ENCODE measurements at regions not wholly inside any gene's neighbourhood (a gene's known extent, or its start where the extent isn't known, plus 50 kb on each side); places are given as distances from the start of the nearest gene placed in this dataset.
"Not testable (repeated sequence)": the region's sequence is repeated elsewhere in the genome, so short reads cannot be mapped to it uniquely, and the experiment has no call there.

DNA sequence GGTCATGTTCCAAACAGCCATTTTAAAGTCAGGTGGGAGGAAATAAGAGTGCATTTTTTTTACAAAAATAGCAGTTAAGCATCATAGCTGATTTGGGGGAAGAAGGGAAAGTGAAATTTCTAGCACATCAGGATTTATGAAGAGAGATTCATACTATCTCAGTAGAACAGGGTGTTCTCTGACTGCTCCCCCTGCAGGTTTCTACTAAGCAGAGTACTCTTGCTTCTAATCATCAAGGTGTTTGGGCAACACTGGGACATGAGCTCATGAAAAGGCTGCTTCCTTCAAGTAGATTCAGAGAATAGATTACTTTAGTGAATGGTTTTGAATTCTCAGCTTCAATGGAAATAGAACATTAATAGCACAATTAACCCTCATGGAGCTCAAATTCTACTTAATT, 591.4 kb upstream of the PCDH10 start:
- DNase-seq: no peak

GRCh38 chr4:132564920-132565319, 584.2 kb upstream of the PCDH10 start:
- no peak for DNase-seq

GRCh38 chr4:132565542-132565941, 583.6 kb upstream of the PCDH10 start:
- no peak for DNase-seq

DNA sequence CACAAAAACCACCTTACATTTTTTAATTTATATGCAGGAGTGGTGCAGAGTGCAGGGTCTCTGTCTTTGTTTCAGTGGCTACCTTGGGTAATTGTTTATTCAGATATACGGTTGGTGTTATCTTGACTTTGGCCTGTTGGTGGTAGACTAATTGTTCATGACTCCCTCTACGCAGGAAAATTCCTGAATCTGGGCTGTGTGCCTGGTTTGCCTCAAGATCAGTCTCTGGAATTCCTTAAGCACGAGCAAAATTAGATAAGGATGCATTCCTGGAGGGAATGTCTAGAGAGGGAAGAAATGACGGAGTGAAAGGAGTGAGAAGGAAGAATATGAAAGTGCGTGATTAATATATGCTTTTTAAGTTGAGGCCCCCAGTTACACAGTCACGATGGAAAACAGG, 576.9 kb upstream of the PCDH10 start:
- no peak for DNase-seq

GRCh38 chr4:132587626-132588025, 561.5 kb upstream of the PCDH10 start:
- DNase-seq: no peak

DNA sequence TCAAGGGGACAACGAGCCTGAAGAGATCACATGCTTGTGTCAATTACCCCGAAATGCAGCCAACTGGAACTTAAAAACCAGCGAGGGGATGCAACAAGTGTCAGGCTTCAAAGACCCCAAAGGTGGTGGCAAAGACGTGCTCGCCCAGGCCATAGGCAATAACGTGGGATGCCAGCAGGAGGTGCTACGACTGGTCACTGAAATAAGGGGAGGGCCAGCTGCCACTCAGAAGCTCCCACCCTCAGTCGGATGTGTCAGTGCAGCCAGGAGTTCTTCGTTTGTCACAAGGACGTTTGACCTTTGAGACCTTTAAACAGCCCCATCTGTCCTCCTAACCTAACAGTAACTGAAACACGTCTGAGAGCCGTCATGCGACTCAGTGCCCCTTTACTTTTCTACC, 556.8 kb upstream of the PCDH10 start:
- no peak for DNase-seq

- no peak for DNase-seq
Observed at GRCh38 chr4:132592850-132593249, 556.2 kb upstream of the PCDH10 start.

DNA sequence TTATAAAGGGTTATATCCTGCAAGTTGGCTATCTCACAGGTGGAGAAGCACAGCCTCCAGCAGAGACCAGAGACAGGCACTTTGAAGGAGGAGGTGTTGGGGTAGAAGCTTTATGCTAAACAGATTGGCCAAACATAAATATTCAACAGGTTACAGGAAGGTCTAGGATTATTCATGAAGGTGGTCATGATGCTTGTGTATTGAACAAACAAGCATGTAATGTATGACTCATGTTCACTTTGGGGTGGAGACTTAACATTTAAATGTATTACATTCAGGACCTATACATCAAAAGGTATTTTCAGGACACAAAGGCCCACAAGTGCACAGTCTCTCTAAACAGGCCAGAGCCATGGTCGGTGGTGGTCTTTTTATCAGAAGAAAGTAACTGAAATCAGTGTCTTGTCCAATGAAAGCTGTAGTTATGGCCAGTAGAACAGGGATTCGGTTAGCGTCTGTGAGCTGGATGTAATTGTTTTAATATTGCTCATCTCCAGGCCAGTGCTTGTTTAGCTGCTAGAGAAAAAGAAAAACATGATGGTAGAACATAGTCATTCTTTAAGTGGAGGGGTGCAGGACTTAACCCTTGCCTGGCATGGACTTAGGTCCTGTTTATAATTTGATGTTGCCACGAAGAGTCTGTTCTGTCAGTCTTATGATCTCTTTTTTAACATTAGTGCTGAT, 555.2 kb upstream of the PCDH10 start:
- no peak for DNase-seq

DNA sequence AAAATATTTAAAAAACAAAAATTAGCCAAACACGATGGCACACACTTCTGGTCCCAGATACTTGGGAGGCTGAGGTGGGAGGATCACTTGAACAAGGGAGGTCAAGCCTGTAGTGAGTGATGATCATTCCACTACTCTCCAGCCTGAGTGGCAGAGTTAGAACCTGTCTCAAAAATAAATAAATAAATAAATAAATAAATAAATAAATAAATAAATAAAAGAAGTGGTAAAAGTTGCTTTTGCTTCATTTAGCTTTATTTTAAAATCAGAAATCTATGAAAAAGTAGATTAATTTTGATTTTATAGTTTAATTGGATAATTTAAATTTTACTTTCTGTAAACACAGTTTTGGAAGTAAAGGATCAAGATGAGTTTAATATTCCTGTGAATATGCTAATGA, 552.9 kb upstream of the PCDH10 start:
- DNase-seq: no peak

GRCh38 chr4:132605551-132605950, 543.5 kb upstream of the PCDH10 start:
- DNase-seq: no peak

DNA sequence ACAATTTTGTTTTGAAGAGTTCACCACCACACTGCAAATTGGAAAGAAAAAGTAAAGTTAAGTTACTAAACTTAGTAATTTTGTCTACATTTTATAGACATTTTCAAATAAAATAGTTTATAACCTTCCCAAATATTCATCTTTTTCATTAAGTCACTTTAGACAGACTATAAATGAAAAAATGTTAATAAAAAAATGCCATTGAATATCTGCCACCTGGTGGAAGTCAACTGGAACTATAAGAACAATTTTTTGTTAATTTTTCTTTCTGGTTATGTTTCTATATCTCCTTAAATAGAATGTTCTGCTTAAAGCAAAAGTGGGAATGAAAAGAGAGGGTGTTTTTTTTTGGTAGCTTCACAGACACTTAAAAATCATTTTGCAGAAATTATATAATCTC, 534.4 kb upstream of the PCDH10 start:
- no peak for DNase-seq

GRCh38 chr4:132619968-132620367, 529.1 kb upstream of the PCDH10 start:
- no peak for DNase-seq

DNA sequence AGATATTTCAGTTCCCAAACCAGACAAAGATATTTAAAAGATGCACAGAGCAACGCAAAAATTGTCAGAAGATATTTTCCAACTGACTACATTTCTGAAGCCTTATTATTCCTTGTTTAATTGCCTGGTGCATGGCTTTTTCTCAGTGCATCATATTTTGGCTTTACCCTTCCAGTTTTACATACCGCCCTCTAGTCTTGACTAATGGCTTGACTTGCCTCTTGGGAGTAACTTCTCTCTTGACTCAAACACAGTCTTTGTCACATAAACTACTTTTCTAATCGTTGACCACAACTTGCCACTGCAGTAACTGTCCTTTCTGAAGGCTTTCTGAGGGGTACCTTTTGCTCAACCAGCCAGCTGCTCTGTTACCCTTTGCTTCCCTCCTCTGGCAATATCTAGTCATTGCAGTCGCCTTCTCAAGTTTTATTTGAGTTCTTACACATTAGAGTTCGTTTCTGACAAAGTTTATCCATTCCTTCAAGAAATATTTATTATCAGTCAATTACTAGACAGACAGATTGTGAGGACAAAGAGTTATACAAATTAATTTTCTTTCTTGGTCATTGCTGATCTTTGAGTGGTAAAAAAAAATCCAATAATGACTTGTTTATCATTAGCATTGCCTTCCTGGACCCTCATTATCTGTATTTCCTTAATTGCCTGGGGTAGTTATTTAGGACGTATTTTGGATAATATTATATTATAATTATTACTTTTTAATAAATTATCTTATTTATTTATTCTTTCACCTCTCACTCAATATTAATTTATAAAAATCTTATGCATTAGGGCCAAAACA, 506.9 kb upstream of the PCDH10 start:
- peak; percentile 2 to 14 for DNase-seq

DNA sequence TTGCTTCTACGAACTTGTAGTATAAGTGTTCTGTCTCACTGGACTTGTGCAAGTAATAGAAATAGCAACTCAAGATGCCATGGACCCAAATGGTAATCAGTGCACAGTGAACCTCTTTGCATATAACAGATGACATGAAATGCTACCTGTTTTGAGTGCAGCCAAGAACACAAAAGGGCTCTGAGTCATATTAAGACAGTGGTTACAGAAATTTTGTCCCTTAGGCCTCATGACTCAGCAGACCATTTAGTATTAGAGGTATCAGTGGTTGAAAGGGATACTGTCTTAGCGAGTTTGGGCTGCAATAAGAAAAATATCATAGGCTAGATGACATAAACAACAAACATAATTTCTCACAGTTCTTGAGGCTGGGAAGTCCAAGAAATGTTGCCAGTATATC, 502.9 kb upstream of the PCDH10 start:
- no peak for DNase-seq

- DNase-seq: no peak
Observed at GRCh38 chr4:132651196-132651595, 497.9 kb upstream of the PCDH10 start.

DNA sequence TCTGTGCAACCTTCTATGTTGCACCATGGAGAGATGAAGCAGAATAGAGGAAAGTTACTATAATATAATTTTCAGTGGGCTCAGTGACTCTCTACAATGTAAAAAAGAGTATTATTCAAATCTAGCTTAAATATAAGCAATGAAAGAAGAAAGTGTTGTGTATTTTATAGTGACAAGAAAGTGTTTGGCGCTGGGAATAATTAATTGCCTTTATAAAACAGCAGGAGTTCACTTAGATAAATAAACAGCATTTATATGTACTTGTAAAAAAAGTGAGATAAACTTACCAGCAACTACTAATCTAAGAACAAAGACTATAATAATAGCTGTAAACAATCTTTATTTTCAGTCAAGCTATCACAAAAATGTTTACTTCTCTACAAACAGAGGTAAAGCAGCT, 488.9 kb upstream of the PCDH10 start:
- DNase-seq: no peak

DNA sequence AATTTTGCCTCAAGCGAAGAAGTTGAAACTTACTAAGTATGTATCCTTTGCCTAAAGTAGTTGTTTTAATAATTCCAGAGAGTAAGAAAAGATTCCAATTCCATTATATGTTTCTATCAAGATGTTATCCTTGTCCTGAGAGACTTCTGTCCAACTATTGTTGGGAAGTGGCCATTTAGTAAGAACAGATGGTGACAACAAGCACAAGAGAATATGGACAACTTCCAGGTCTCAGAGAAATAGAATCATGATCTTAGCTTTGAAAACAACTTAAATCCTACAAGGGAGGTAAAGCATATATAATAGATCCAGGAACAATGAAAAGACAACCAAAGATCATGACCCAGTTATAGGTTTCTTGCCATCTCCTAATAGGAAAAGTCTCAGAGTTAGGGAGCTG, 486.6 kb upstream of the PCDH10 start:
- DNase-seq: no peak

- DNase-seq: no peak
Observed at GRCh38 chr4:132669786-132670185, 479.3 kb upstream of the PCDH10 start.

GRCh38 chr4:132670557-132670956, 478.5 kb upstream of the PCDH10 start:
- DNase-seq: no peak

- no peak for DNase-seq
Observed at GRCh38 chr4:132683957-132684356, 465.1 kb upstream of the PCDH10 start.

DNA sequence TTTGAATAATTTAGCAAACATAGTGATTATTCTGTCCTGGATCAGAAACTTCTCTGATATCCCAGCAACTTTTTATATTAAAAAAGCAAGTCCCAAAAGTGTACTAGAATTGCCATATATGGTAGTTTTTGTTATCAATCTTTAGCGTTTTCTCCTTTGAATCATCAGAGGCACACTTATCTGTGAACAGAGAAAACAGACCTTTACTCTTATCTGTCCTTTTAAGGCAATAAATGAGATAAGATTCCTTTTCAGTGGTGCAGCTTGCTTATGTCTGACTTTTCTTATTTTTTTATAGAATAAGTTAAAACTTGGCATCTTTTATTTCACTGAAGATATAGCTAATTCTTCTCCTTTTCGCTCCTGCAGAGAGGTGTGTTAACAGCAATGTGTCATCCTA, 458.1 kb upstream of the PCDH10 start:
- DNase-seq: no peak

DNA sequence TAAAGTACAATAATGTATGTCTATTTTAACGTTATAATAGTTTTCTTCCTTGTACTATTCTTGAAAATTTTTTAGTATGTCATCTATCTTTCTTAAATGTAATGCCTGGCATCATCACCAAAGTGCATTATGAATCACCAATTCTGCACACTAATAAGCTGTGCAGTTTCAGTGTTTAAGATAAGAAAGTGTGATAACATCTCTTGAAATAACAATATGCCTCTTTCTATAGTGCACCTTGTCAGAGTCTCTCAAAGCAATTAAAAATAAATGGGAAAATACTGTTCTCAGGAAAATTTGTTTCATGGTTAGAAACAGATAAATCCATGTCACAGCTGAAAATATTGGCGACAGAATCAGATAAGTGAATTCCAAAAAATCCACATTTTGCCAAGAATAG, 457.4 kb upstream of the PCDH10 start:
- DNase-seq: no peak

DNA sequence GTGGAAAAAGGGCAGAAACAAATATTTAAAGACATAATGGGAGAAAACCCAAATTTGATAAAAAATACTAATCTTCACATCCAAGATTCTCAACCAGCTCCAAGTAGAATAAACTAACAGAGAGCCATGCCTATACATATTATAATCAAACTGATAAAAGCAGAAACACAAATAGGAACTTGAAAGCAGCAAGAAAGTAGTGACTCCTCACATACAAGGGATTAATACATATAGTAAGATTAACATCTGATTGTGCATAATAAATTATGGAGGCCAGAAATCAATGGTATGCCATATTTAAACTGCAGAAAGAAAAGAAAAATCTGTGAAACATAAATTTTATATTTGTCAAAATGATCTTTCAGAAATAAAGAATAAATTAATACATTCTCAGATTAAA, 454.3 kb upstream of the PCDH10 start:
- no peak for DNase-seq

GRCh38 chr4:132697505-132697904, 451.6 kb upstream of the PCDH10 start:
- not testable (repeated sequence) for DNase-seq

DNA sequence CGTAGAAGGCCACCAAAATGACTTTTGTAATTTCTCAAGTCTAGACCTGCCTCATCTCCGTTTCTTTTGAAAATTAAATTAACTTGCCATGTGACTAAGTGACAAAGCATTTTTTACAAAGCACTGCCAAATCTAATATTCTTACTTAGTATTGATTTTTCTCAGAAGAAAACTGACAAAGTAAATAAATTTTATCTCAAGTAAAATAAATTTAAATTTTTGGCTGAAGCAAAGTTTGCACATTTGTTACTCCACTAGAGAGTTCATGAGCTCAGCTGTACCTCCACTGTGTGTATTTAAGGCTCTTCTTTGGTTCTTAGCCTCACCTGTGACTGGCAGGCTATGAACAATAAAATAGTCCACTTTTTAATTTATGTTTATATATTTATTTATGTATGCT, 441.1 kb upstream of the PCDH10 start:
- no peak for DNase-seq

Data from NCI-H1930 (cell line).